GM06990 (cell line): ENCODE measurements at regions not wholly inside any gene's neighbourhood (a gene's known extent, or its start where the extent isn't known, plus 50 kb on each side); places are given as distances from the start of the nearest gene placed in this dataset.

Experiments
- DNase-seq: peaks from one replicate; pipeline ENCODE4 v3.0.0-alpha.2; 2011; ENCODE audit not compliant: insufficient read length; ENCODE audit errors: extremely low read depth
- H3K27me3 ChIP-seq: replicated peaks from 2 replicates; pipeline ENCODE4 v1.6.0; 2011; ENCODE audit warnings: low read length; ENCODE audit not compliant: control insufficient read depth, insufficient read depth
- H3K36me3 ChIP-seq: 2 replicates; pipeline ENCODE4 v1.5.1; 2011; ENCODE audit warnings: low read length; ENCODE audit not compliant: control insufficient read depth, insufficient read depth
- H3K4me3 ChIP-seq: replicated peaks from 2 replicates; pipeline ENCODE4 v1.5.1; 2011; ENCODE audit warnings: low read depth, mild to moderate bottlenecking, control low read depth, low read length
- CTCF ChIP-seq: IDR thresholded peaks from 2 replicates; pipeline ENCODE4 v1.5.1; 2011; ENCODE audit warnings: low read length, control low read depth, mild to moderate bottlenecking, inconsistent platforms; ENCODE audit not compliant: insufficient read depth, poor library complexity, severe bottlenecking

DNA sequence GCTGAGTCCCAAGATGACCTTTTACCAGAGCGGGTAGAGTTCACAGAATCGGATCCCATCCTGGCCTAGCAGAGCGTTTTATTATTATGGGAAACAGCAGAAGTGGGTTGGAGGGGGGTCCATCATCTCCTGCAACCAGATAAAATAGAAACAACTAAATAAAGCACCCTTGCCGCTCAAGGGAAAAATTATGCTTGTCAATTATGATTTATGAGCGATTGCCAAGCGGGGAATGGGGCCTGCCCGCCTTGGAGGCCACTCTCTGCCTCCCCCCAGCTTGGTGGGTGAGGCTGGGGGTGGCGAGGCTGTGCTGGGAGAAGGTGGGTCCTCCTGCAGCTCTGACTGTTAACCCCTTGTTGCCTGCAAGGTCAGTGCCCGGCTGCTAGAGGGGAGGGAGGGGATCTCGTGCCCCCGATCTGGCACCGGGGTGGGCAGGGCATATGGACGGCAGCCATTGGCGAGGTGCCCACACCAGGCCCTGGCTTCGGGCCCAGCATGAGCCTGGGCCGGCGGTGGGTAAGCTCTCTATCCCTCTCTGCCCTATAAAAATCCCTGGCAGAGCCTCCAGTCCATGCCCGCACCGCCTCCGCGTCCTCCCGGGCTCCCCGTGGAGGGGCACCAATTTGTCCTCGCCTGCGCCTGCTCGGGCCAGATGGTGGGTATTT is 129.1 kb downstream of the URI1 start:
- no peaks in the 10 kb centered on the region for H3K36me3 ChIP-seq
- TF ChIP-seq CTCF, result no peak
- no peak overlapping the region for H3K4me3 ChIP-seq
- H3K27me3 ChIP-seq, result no peaks in the 10 kb centered on the region; the same call in 1 of the 2 replicates
- no peak for DNase-seq

- Histone ChIP-seq H3K36me3 (no peaks in the 10 kb centered on the region), H3K4me3 (no peak overlapping the region), H3K27me3 (no peaks in the 10 kb centered on the region; the same call in 1 of the 2 replicates)
- no peak for DNase-seq
- TF ChIP-seq CTCF, result no peak
Measured at GRCh38 chr19:30071871-30072270, 129.8 kb downstream of the URI1 start.

GRCh38 chr19:30073152-30074000 is 131.3 kb downstream of the URI1 start:
- no peak for TF ChIP-seq CTCF
- DNase-seq, result no peak
- Histone ChIP-seq H3K4me3 (no peak overlapping the region), H3K27me3 (no peaks in the 10 kb centered on the region; the same call in 1 of the 2 replicates), H3K36me3 (no peaks in the 10 kb centered on the region)

DNA sequence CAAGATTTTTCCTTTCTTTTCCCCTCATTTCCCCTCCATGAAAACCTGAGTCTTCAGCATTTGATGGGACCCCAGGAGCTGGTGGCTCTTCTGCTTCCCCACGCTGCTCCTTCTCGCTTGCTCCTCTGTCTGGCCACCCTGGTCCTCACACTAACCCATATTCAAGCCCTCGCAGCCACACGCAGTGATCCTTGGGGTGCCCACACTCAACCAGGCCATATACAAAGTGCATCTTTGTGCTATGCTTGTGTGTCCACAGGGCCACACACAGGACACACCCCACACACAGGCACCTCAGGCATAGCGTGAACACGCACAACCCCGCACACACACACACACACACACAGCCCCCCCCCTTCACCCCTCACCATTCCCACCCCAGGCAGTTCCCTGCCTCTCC is 132.1 kb downstream of the URI1 start:
- Histone ChIP-seq H3K36me3 (no peaks in the 10 kb centered on the region), H3K4me3 (no peak overlapping the region), H3K27me3 (no peaks in the 10 kb centered on the region; the same call in 1 of the 2 replicates)
- no peak for TF ChIP-seq CTCF
- DNase-seq, result no peak

DNA sequence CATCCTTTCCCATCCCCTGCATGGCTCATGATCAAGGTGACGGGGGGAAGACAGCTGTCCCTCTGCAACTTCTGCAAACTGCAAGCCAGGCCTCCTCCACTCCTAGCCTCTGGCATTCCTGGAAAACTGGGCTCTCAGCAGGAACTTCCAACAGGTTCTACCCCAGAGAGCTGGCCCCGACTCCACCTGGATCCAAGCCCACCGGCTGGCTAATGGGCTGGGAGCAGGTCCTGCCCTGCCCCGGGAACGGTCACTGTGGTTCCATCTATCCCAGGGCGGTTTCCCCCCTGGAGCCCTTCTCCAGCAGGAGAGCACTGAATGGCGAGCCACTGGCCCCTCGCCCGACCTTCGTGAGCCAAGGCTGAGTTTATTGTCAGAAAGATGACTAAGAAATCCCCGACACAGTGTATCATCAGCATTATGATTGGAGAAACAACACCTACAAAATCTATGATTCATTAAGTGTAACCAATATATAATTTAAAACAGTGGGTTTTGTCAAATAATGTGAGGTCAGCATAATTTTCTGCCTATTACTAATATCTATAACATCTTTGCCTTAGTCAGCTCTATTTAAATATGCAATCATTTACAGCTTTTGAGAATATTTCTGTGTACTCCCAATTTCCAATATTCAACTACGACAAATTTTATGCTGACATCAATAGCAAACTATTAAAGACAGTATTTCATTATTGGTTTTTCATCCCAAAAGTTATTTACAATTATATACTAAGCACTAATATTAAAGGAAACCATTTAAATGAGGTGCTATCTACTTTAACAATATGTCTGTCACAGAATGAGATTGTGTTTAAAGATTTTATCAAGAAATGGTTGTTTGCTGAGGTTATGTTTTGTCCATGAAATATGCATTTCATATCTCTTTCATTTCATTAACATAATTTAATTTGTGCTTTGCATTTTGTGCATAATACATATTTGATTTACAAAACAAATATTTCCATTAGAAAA is 133.0 kb downstream of the URI1 start:
- TF ChIP-seq CTCF, result no peak
- H3K4me3 ChIP-seq, result no peak overlapping the region
- no peaks in the 10 kb centered on the region; the same call in 1 of the 2 replicates for H3K27me3 ChIP-seq
- no peak for DNase-seq
- no peaks in the 10 kb centered on the region for H3K36me3 ChIP-seq
